Spleen (tissue), 7 donors: ENCODE measurements at regions not wholly inside any gene's neighbourhood (a gene's known extent, or its start where the extent isn't known, plus 50 kb on each side); places are given as distances from the start of the nearest gene placed in this dataset.

Experiments used
- POLR2A ChIP-seq, 3 donors: fragments of 450-650 bp; IDR thresholded peaks; one replicate each; pipeline ENCODE4 v1.5.1; 2017; ENCODE audit warnings: antibody characterized with exemption in 3 of 3, mild to moderate bottlenecking in 1 of 3
- TF ChIP-seq, protein P1 (sequence below), 11 experiments: fragments of 200-600 bp in 7 of 11; fragments of 450-650 bp in 4 of 11; sonication (generic) in 4 of 11; IDR thresholded peaks in 8 of 11; conservative IDR thresholded peaks in 3 of 11; 1 replicate in 7 of 11; 2 replicates in 4 of 11; pipeline versions ENCODE4 v1.4.0 to v1.8.0; 2016 to 2021; ENCODE audit warnings: antibody characterized with exemption in 11 of 11, inconsistent platforms in 4 of 11, mild to moderate bottlenecking in 1 of 11
- donor health status: DM: no; HTN: no; CAD: no; lungs with moderate emphysema.
- donor health status: DM: no; HTN: no; CAD: no.
- donor health status: DM: no; HTN: no; CAD: no.

DNA sequence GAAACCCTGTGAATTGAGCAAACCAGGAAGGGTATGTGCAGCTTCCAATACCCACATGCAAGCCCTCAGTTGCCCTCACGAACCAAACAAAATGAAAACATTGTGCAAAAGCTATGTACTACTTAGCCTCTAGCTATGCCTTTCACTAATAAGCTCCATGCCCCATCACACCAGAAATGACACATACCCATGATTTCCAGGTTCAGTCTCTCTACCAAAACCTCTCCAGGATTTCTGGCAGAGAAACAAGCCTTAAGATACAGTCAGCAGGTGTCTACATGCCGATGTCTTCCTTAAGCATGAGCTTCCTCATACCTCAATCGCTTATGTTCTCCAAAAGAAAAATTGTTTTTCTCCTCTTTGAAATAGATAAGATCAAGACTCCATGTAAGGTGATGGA, 527.8 kb upstream of the AUTS2 start:
- TF ChIP-seq, protein P1, sequence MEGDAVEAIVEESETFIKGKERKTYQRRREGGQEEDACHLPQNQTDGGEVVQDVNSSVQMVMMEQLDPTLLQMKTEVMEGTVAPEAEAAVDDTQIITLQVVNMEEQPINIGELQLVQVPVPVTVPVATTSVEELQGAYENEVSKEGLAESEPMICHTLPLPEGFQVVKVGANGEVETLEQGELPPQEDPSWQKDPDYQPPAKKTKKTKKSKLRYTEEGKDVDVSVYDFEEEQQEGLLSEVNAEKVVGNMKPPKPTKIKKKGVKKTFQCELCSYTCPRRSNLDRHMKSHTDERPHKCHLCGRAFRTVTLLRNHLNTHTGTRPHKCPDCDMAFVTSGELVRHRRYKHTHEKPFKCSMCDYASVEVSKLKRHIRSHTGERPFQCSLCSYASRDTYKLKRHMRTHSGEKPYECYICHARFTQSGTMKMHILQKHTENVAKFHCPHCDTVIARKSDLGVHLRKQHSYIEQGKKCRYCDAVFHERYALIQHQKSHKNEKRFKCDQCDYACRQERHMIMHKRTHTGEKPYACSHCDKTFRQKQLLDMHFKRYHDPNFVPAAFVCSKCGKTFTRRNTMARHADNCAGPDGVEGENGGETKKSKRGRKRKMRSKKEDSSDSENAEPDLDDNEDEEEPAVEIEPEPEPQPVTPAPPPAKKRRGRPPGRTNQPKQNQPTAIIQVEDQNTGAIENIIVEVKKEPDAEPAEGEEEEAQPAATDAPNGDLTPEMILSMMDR (IDR thresholded peaks at IDR 0.05 in 8 of 11, conservative IDR thresholded peaks at IDR 0.05 in 3 of 11) = no peak
- TF ChIP-seq POLR2A (IDR thresholded peaks at IDR 0.05) = no peak
